ENCODE measurements at regions not wholly inside any gene's neighbourhood (a gene's known extent, or its start where the extent isn't known, plus 50 kb on each side); places are given as distances from the start of the nearest gene placed in this dataset.

DNA sequence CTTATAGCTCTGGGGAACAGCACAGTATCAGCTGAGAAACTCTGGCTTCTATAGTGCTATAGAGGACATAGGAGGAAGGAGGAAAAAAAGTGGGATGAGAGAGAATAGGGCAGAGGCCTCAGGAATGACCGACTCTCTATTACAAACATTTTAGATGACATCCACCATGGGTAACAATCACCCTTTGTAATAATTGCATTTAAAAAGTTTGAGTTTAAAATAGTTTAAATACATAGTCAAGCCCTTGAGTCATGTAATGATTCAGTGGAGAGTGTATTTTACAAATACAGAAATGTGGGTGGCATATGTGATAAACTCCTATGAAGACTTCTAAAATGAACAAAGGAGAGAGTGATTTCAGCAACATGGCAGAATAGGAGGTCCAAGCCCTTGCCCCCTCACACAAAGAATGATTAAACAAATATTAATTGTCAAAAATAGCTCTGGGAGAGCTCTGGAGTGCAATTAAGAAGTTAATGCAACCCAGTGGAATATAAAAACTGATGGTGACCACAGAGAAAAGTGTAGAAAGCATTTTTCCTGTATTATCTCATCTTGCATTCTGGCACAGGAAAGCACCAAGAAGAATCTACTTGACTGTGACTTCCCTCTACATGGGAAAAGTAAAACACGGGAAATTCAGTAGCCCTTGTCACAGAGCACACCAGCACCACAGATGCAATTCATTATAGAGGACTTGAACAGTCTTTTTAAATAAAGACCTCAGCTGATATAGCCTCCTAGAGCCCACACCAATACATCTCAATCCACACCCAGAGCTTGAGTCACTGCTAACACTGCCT lies 569.0 kb upstream of the SORCS1 start:
- TF ChIP-seq ZBTB7A (tag by site-specific recombination; IDR thresholded peaks at IDR 0.05; ENCODE audit: low read depth) (no peak), WT1 (tag by site-specific recombination; IDR thresholded peaks at IDR 0.05) (no peak), ZNF670 (tag by site-specific recombination; IDR thresholded peaks at IDR 0.05; ENCODE audit: low read depth) (no peak), ZNF514 (tag by site-specific recombination; IDR thresholded peaks at IDR 0.05) (no peak), KLF1 (tag by site-specific recombination; IDR thresholded peaks at IDR 0.05) (no peak), SP2 (tag by site-specific recombination; IDR thresholded peaks at IDR 0.05) (no peak), ZNF121 (tag by site-specific recombination; IDR thresholded peaks at IDR 0.05) (no peak), KLF8 (tag by site-specific recombination; IDR thresholded peaks at IDR 0.05) (no peak), ZNF785 (tag by site-specific recombination; IDR thresholded peaks at IDR 0.05) (no peak), ZNF292 (tag by site-specific recombination; IDR thresholded peaks at IDR 0.05; ENCODE audit: borderline replicate concordance, low read depth) (no peak)
- TF ChIP-seq, protein P1, sequence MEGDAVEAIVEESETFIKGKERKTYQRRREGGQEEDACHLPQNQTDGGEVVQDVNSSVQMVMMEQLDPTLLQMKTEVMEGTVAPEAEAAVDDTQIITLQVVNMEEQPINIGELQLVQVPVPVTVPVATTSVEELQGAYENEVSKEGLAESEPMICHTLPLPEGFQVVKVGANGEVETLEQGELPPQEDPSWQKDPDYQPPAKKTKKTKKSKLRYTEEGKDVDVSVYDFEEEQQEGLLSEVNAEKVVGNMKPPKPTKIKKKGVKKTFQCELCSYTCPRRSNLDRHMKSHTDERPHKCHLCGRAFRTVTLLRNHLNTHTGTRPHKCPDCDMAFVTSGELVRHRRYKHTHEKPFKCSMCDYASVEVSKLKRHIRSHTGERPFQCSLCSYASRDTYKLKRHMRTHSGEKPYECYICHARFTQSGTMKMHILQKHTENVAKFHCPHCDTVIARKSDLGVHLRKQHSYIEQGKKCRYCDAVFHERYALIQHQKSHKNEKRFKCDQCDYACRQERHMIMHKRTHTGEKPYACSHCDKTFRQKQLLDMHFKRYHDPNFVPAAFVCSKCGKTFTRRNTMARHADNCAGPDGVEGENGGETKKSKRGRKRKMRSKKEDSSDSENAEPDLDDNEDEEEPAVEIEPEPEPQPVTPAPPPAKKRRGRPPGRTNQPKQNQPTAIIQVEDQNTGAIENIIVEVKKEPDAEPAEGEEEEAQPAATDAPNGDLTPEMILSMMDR (tag by site-specific recombination; IDR thresholded peaks at IDR 0.05), result no peak
- TF ChIP-seq, protein P2, sequence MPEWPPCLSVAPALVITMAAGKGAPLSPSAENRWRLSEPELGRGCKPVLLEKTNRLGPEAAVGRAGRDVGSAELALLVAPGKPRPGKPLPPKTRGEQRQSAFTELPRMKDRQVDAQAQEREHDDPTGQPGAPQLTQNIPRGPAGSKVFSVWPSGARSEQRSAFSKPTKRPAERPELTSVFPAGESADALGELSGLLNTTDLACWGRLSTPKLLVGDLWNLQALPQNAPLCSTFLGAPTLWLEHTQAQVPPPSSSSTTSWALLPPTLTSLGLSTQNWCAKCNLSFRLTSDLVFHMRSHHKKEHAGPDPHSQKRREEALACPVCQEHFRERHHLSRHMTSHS (tag by site-specific recombination; IDR thresholded peaks at IDR 0.05), result no peak
